AG08396 (cell line): ENCODE measurements at regions not wholly inside any gene's neighbourhood (a gene's known extent, or its start where the extent isn't known, plus 50 kb on each side); places are given as distances from the start of the nearest gene placed in this dataset.
A peak's percentile ranks its signal among the peaks of the same experiment; 100 is the strongest.
"Not testable (repeated sequence)": the region's sequence is repeated elsewhere in the genome, so short reads cannot be mapped to it uniquely, and the experiment has no call there.

Experiments
- DNase-seq: peaks from one replicate; pipeline ENCODE4 v3.0.0; 2012; ENCODE audit warnings: low spot score, mixed read lengths

DNA sequence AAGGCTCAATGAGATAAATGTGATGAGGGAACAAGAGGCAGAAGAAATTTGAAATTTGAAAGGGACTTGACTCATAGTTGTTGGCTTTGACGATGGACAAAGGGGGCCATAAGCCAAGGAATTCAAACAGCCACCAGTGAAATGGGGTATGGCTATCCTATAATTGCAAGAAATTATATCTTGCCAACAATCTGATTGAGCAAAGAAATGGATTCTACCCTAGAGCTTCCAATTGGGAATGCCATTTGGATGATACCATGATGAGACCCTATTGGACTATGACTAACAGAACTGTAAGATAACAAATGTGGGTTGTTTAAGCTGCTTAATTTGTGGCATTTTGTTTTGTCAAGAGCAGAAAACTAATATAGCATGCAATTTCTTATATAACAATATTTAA, 270.1 kb upstream of the ARSJ start:
- no peak for DNase-seq

DNA sequence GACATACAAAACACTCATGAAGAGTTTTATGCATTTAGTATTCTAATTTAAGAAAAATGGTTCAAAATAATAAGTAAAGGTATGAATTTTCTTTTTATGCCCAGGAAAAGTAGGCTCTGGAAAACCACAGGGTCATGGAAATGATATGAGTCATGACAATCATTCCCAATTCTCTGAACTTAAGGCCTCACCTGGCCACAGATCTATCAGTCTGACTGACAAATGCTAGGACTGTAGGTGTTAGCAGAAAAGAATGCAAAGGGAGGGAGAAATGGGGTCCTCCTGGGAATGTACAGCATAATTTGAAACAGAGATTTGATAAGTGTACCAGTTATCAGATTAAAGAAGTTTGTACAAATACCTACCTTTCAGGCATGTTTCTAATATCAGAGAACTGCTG, 270.5 kb upstream of the ARSJ start:
- DNase-seq, result no peak

DNA sequence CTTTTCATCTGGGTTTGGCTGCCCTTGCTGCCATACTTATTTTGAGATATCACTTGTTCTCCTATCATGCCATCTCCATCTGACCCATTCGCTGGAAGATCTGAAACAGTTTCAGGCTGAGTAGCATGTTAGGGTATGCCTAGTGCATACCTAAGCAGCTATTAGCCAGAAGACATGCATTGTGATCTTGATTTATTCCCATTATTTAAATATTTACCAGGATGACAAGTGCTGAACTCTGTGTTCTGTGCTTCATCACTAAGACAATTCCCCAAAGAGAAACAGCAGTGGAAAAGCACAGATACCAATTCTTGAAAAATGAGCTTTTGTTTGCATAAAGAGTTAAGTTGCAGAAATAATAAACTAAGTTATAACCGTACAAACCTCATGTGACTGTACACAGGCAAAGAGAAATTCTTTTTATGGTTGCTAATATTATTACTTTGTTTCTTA, 271.0 kb upstream of the ARSJ start:
- no peak for DNase-seq

DNA sequence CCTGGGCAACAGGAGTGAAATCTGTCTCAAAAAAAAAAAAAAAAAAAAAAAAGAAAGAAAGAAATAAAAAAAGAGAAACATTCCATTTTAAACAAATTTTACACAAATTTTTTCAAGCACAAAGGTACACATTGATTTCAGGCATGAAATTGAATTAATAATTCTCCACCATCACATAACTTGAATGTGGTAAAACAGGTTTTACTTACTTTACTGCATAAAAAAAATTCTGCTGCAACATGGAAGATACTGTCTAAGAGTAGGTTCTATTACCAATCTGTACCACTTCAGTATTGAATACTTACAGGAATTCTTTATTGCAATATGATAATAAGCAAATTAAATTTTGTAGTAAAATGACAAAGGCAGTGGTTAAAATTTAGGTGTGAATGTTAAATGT, 271.6 kb upstream of the ARSJ start:
- DNase-seq, result no peak

DNA sequence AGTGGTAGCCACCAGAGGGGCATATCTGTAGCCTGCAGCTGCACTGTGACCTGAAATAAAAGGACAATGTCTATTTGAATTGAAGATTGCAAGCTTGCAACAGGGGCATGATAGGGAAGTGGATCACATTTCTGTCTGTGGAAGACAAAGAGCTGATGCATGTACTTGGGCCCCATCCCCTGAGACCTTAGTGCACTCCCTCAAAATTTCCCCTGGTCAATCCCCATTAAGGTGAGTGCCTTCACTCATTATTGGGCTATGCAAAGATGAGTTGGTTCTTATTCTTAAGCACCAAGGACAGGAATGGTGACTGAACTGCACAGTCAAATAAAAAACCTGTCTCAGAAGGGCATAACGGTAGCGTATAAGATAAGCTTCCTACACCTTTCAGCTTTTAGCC, 273.1 kb upstream of the ARSJ start:
- DNase-seq, result no peak

DNA sequence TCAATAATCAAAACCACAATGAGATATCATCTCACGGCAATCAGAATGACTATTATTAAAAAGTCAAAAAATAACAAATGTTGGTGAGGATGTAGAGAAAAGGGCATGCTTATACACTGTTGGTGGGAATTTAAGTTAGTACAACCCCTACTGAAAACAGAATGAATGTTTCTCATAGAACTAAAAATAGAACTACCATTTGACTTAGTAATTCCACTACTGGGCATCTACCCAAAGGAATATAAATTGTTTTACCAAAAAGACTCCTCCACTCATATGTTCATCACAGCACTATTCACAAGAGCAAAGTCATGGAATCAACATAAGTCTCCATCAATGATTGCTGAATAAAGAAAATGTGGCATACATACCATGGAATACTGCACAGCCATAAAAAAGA, 278.1 kb upstream of the ARSJ start:
- no peak for DNase-seq

DNA sequence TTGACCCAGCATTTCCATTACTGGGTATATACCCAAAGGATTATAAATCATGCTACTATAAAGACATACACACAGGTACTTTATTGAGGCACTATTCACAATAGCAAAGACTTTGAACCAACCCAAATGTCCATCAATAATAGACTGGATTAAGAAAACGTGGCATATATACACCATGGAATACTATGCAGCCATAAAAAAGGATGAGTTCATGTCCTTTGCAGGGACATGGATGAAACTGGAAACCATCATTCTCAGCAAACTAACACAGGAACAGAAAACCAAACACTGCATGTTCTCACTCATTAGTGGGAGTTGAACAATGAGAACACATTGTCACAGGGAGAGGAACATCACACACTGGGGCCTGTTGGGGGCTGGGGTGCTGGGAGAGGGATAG, 283.0 kb upstream of the ARSJ start:
- DNase-seq, result not testable (repeated sequence)

DNA sequence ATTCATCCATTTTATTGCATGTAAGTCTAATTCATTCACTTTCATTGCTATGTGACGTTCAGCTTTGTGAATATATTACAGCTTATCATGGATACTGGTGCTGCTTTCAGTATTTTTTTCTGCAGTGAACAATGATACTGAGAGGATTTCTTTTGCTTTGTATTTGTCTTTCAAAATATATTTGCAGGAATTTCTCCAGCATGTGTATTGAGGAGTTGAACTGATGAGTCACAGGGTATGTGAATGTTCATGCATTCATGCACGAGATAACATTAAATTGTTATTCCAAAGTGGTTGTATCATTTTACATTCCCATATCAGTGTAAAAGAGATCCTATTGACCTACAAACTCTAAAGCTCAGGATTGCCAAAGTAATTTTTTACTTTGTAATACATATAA, 283.8 kb upstream of the ARSJ start:
- DNase-seq, result peak; percentile 4

DNA sequence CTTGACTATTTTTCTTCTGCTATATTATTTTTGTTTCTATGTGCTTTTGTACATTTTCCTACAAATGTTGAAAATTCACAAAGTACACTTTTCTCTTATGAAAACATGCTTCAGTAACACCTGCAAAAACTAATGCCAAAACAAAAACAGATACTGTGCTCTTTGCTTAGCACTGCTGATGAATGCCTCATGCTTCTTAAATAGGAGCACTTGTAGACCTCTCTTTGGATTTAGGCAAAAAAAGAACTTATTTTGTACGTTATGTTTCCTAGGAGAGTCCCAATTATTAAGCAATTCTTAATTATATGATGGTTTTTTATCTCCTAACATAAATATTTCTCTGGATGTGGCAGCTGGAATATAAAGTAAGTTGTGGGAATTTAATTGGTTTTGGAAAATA, 285.0 kb upstream of the ARSJ start:
- DNase-seq, result no peak

DNA sequence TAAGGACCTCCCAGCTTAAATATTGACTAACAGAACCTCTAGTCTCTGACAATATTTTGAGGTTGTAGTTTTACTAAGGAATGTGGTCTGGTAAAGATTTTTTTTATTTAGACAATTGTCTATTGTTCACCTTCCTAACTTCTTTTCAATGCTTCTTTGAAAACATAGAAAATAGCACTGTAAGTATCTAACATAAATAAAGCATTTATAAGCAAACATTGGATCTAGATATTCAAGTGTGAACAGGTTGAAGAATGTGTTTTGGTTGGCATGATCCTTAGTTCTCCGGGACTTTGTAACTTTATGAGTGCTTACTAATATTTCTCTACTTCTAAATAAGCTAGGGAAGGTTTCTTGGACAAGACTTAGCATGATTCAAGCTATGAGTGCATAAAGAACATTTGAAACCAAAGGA, 285.4 kb upstream of the ARSJ start:
- DNase-seq, result no peak

DNA sequence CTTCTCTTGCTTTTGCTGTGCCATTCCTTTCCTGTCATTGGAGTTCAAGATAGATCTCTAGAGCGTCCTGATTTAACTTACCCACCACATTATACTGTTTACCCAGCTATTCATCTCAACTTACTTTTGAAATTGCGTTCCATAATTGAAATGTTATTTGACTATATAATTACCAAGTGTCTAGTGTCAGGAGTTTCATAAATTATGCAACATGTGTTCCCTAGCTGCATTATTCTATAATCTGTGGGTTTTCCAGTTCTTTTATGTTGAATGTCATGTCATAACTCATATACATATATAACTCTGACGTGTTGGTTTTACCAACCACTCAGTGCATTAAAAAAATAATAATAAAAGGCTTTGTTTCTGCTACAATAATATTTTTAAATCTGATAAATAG, 285.9 kb upstream of the ARSJ start:
- DNase-seq, result no peak

DNA sequence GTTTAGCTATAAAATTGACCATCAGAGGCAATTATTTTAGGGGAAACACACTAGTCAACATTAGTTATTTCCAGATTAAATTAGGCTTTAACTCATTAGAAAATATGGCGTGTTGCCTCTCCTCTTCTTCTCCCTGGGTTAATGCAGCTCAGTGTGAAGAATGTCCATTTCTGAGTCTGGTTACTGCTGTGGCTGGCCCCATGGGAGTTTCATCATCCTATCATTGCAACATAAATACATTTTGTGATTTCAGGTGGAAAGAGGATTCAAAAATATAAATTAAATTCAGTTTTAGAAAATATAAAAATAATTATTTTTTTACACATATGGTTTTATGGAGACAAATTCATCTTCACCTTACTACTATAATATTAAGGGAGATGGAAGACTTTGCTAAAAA, 288.5 kb upstream of the ARSJ start:
- no peak for DNase-seq

DNA sequence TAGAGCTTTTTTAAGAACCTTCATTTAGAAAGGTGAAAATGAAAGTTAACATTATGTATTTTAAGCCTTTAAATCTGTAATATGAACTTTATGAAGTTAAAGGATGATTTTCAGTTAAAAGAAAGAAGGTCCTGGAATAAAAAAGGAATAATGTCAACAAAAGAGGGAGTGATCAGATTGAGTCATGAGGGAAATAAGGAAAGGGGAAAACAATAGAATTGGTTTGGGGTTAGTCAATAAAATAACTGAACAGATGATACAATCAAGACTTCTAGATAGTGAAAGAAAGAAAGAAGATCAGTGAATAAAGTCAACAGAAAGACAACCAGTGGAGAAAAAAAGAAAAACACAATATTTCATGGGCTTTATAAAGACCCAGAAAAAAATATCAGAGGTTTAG, 291.6 kb upstream of the ARSJ start:
- DNase-seq, result no peak

DNA sequence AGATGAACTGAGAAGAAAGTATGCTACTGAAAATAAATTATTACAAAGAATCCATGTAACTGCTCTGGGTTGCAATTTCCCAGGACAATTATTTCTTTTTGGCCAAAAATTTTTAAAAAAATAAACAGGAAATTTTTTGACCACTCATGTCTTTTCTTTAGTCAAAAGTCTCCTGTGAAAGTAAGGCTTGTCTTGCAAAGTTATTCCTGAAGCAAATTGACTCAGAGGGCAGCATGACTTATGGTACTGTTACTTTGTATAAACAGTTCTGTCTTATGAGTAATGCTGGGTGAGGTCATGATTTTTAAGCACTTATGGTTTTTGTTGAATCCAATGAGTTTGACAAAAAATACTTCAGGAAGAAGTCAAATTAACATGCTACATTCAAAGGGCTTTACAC, 292.8 kb upstream of the ARSJ start:
- peak; percentile 33 for DNase-seq

DNA sequence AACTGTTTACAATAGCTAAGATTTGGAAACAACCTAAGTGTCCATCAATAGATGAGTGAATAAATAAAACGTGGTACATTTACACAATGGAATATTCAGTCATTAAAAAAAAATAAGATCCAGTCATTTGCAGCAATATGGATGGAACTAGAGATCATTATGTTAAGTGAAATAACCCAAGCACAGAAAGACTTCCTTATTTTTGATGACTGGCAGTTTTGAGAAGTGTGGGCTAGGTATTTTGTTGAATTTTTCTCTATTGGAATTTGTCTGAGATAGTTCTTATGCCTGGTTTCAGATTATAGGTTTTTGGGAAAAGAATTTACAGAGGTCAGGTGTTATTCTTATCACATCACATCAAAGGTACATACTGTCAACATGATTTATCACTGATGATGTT, 293.8 kb upstream of the ARSJ start:
- DNase-seq, result no peak

DNA sequence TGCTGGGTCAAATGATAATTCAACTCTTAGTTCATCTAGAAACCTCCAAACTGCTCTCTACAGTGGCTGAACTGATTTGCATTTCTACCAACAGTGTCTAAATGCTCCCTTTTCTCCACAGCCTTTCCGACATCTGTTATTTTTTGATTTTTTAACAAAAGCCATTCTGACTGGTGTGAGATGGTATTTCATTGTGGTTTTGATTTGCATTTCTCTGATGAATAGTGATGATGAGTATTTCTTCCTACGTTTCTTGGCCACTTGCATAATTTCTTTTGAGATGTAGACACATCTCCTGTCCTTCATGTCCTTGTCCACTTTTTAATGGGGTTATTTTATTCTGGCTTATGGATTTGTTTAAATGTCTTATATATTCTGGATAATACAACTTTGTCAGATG, 298.2 kb upstream of the ARSJ start:
- DNase-seq, result no peak

DNA sequence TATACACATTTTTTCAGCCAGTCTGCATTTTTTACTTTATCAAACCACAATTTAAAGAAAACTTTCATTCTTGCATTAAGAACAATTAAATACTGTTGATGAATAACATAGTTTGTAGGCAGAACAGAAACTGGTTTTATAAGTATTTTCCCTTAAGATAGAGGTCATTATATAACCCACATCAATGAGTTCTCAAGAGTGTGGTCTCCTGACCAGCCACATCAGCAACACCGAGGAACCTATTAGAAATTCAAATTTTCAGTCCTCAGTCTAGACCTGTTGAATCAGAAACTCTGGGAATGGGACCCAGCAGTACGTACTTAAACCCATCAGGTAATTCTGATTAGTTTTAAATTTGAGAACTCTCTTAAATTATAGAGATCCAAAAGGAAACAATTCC, 299.6 kb upstream of the ARSJ start:
- DNase-seq, result no peak

DNA sequence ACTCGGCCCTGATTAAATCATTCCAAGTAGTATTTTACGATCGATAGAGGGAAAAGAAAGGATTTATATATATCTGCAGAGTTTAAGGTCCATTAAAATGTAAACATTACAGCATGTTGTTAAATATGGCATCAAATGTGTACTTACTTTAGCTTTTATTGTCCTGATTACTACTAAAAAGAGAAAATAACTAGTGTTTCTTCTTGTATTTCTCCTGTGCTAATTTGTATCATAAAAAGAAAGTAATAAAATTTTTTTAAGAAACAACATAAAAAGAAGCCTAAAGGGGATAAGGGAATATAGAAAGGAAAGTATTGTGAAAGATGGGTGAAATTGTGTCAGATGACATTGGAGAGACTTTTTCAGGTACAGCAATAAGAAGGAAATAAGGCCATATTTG, 300.3 kb upstream of the ARSJ start:
- no peak for DNase-seq

DNA sequence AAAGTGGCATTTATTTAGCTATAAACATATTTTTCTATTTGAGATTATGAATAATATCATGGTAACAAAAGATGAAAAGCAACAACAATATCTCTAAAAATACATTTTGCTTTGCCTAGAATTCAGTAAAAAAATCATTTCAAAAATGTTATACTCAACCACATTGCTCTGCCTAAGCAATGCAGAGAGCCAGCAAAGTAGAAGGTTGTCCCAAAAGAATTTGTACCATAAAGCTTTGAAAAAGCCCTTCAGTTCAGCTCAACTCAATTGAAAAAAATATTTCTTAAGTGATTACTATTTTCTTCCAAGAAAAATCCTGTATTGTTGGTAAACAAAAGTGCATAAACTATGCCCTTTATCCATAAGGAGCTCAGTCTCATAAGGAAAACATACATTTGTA, 301.2 kb upstream of the ARSJ start:
- no peak for DNase-seq

DNA sequence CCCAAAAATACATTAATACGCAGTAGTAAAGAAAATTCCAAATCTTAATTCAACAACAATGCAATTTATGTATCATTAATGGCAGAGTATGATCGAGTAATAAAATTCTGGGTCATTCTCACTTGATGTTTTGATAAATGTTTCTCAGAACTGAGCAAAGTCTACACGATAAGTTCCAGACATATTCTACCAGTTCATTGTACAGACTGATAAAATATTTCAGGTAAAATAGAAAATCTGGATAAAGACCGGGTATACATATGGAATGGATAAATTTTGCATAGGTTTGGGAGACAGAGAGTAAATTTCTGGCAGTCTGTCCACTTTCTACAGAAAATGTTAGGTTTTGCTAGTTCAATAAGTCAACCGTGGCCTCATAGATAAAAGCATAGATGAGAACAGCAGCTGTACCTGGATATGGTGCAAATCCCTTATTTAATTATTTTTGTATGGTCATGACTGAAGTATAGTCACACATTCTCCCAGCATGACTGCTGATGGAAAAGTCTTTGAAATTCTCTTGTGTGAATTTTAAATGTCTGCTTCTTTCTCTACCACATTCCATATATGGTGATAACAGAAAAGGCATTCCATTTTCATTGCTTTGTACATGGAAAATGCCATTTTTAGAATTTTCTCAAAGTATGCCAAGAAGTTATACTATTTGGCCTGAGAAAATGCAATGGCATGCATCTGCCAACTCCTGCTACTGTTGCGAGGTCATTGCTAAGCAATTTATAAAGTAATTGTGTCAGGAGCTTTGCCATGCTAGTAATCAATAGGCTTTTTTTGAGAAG, 301.9 kb upstream of the ARSJ start:
- peak; percentile 37 for DNase-seq

DNA sequence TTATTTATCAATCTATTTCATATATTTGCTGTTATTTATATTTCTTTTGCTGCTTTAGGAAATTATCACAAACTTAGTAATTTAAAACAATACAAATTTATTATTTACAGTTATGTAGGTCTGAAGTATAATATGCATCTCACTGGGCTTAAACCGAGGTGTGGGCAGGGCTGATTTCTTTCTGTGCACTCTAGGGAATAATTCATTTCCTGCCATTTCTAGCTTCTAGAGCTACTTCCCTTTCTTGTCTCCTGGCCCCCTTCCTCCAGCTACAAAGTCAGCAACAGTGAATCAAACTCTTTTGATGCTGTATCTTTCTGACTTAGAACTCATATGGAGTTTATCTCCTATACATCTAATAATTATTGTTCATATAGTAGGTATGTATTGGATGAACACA, 303.5 kb upstream of the ARSJ start:
- no peak for DNase-seq

DNA sequence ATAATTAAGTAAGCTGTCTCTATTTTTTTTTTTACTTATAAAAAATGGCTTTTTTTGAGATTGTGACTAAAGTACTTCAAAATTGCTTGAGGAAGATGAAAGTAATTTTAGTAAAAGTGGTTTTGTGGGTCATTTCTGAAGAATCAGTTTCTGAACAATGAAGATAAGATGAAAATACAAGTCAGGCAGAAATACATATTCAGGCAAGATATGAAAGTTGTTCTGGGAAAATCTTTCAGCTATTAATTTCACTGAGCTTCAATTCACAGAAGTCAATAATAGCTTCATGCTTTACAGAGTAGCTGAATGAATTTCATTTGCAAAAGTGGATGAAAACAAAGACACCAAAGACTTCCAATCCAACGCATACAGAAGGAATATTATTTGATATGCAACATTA, 305.2 kb upstream of the ARSJ start:
- no peak for DNase-seq

DNA sequence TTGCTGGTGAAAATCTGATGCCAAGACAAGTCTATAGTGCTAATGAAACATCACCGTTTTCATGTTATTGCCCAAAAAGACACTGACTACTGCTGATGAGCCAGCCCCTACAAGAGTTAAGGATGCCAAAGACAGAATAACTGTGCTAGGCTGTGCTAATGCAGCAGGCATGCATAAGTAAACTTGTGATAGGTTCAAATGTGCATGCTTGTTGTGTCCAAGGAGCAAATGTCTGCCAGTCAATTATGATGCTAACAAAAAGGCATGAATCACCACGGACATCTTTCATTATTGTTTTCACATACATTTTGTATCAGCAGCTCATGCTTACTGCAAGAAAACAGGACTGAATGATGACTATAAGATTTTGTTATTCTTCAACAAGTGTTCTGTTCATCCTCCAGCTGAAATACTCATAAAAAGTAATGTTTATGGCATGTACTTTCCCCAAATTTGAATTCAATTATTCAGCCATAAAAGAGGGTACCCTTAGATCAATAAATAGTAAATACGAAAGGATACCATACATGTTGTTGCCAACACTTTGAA, 306.9 kb upstream of the ARSJ start:
- DNase-seq, result peak; percentile 30

DNA sequence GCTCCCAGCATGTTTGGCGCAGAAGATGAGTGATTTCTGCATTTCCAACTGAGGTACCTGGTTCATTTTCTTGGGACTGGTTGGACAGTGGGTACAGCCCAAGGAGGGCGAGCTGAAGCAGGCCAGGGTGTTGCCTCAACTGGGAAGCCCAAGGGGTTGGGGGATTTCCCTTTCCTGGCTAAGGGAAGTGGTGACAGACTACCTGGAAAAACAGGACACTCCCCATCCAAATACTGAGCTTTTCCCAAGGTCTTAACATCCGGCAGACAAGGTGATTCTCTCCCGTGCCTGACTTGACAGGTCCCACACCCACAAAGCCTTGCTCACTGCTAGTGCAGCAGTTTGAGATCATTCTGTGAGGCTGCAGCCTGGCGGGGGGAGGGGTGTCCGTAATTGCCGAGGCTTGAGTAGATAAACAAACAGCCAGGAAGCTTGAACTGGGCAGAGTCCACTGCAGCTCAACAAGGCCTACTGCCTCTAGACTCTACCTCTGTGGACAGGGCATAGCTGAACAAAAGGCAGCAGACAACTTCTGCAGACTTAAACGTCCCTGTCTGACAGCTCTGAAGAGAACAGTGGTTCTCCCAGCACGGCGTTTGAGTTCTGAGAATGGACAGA, 307.7 kb upstream of the ARSJ start:
- no peak for DNase-seq
